ENCODE measurements at regions not wholly inside any gene's neighbourhood (a gene's known extent, or its start where the extent isn't known, plus 50 kb on each side); places are given as distances from the start of the nearest gene placed in this dataset.

DNA sequence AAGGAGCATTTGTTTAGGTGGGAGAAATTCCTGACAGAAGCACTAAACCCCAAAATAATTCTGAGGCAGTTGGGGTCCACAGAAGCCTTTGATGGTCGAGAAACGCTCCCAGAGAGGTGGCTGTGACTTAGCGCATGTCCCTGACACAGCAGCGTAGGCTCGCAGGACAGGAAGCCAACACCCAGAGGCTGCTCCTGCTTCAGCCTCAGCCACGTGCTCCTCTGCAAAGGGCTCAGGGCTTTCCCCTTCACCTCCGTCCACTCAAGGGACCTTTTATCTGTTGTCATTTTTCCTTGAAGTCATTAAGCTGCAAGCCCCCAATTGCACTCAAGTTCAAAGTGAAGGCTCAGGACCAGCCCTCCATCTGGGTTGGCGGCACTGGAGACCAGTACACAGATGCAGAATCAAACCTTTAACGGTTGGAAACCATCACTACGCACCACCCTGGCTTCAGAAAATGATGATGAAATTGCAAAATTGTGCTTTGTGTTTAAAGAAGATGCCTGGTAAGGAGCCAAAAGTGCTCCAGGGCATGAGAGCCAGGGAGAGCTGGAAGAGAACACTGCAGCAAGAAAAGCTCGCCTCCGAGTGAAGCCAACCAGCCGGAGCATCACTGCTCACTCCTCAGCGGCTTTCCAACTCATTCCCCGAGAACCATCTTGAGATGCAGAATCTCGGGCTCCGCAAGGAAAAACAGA lies 219.6 kb downstream of the RAP2A start (continued):
- TF ChIP-seq, protein P1, sequence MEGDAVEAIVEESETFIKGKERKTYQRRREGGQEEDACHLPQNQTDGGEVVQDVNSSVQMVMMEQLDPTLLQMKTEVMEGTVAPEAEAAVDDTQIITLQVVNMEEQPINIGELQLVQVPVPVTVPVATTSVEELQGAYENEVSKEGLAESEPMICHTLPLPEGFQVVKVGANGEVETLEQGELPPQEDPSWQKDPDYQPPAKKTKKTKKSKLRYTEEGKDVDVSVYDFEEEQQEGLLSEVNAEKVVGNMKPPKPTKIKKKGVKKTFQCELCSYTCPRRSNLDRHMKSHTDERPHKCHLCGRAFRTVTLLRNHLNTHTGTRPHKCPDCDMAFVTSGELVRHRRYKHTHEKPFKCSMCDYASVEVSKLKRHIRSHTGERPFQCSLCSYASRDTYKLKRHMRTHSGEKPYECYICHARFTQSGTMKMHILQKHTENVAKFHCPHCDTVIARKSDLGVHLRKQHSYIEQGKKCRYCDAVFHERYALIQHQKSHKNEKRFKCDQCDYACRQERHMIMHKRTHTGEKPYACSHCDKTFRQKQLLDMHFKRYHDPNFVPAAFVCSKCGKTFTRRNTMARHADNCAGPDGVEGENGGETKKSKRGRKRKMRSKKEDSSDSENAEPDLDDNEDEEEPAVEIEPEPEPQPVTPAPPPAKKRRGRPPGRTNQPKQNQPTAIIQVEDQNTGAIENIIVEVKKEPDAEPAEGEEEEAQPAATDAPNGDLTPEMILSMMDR (conservative IDR thresholded peaks at IDR 0.05; ENCODE audit: low read depth in 2 of 2) = no peak
- TF ChIP-seq EZH2phosphoT487 (IDR thresholded peaks at IDR 0.05; ENCODE audit: unreplicated experiment) (no peak), ZNF114 (CRISPR knock-in tag; IDR thresholded peaks at IDR 0.05) (no peak), STAT1 (IDR thresholded peaks at IDR 0.05; ENCODE audit: unreplicated experiment) (no peak), EZH2 (IDR thresholded peaks at IDR 0.05; ENCODE audit: low read depth, unreplicated experiment) (no peak)

GRCh38 chr13:97654236-97654635 lies 220.3 kb downstream of the RAP2A start:
- Mint-ChIP-seq H3K36me3 (ENCODE audit: low read depth) (no peaks in the 10 kb centered on the region), H3K4me1 (peaks cover 21% of the 10 kb centered on the region), H3K27me3 (ENCODE audit: insufficient read depth, low read depth, poor library complexity) (peaks cover 2% of the 10 kb centered on the region), H3K27ac (no peak overlapping the region), H3K9me3 (no peaks in the 10 kb centered on the region; the same call in 2 of the 3 replicates), H3K4me3 (no peak overlapping the region)
- DNase-seq (ENCODE audit: low spot score) (no peak), ATAC-seq (no peak)
- Histone ChIP-seq H3F3A (replicated peaks; ENCODE audit: low read depth) (no peaks in the 10 kb centered on the region), H4K20me1 (replicated peaks; ENCODE audit: insufficient read depth) (no peaks in the 10 kb centered on the region), H2AFZ (no peak overlapping the region), H3K27me3 (ENCODE audit: insufficient read depth) (no peaks in the 10 kb centered on the region), H3K4me1 (ENCODE audit: insufficient read depth) (peaks cover 13% of the 10 kb centered on the region), H3K4me3 (no peak overlapping the region), H3K9me2 (ENCODE audit: insufficient read depth) (peaks cover 19% of the 10 kb centered on the region), H3K4me2 (no peak overlapping the region), H3K27ac (ENCODE audit: low read depth) (no peak overlapping the region), H3K36me3 (ENCODE audit: insufficient read depth) (no peaks in the 10 kb centered on the region), H3K79me2 (replicated peaks; ENCODE audit: insufficient read depth) (no peaks in the 10 kb centered on the region)
- TF ChIP-seq ZNF114 (CRISPR knock-in tag; IDR thresholded peaks at IDR 0.05) (no peak), EZH2 (IDR thresholded peaks at IDR 0.05; ENCODE audit: low read depth, unreplicated experiment) (no peak), CREB1 (CRISPR knock-in tag; IDR thresholded peaks at IDR 0.05; ENCODE audit: low read depth) (no peak), NANOG (IDR thresholded peaks at IDR 0.05; ENCODE audit: borderline replicate concordance) (no peak)
- TF ChIP-seq, protein P1 (conservative IDR thresholded peaks at IDR 0.05; ENCODE audit: low read depth in 2 of 2) = no peak
- TF ChIP-seq, protein P2, sequence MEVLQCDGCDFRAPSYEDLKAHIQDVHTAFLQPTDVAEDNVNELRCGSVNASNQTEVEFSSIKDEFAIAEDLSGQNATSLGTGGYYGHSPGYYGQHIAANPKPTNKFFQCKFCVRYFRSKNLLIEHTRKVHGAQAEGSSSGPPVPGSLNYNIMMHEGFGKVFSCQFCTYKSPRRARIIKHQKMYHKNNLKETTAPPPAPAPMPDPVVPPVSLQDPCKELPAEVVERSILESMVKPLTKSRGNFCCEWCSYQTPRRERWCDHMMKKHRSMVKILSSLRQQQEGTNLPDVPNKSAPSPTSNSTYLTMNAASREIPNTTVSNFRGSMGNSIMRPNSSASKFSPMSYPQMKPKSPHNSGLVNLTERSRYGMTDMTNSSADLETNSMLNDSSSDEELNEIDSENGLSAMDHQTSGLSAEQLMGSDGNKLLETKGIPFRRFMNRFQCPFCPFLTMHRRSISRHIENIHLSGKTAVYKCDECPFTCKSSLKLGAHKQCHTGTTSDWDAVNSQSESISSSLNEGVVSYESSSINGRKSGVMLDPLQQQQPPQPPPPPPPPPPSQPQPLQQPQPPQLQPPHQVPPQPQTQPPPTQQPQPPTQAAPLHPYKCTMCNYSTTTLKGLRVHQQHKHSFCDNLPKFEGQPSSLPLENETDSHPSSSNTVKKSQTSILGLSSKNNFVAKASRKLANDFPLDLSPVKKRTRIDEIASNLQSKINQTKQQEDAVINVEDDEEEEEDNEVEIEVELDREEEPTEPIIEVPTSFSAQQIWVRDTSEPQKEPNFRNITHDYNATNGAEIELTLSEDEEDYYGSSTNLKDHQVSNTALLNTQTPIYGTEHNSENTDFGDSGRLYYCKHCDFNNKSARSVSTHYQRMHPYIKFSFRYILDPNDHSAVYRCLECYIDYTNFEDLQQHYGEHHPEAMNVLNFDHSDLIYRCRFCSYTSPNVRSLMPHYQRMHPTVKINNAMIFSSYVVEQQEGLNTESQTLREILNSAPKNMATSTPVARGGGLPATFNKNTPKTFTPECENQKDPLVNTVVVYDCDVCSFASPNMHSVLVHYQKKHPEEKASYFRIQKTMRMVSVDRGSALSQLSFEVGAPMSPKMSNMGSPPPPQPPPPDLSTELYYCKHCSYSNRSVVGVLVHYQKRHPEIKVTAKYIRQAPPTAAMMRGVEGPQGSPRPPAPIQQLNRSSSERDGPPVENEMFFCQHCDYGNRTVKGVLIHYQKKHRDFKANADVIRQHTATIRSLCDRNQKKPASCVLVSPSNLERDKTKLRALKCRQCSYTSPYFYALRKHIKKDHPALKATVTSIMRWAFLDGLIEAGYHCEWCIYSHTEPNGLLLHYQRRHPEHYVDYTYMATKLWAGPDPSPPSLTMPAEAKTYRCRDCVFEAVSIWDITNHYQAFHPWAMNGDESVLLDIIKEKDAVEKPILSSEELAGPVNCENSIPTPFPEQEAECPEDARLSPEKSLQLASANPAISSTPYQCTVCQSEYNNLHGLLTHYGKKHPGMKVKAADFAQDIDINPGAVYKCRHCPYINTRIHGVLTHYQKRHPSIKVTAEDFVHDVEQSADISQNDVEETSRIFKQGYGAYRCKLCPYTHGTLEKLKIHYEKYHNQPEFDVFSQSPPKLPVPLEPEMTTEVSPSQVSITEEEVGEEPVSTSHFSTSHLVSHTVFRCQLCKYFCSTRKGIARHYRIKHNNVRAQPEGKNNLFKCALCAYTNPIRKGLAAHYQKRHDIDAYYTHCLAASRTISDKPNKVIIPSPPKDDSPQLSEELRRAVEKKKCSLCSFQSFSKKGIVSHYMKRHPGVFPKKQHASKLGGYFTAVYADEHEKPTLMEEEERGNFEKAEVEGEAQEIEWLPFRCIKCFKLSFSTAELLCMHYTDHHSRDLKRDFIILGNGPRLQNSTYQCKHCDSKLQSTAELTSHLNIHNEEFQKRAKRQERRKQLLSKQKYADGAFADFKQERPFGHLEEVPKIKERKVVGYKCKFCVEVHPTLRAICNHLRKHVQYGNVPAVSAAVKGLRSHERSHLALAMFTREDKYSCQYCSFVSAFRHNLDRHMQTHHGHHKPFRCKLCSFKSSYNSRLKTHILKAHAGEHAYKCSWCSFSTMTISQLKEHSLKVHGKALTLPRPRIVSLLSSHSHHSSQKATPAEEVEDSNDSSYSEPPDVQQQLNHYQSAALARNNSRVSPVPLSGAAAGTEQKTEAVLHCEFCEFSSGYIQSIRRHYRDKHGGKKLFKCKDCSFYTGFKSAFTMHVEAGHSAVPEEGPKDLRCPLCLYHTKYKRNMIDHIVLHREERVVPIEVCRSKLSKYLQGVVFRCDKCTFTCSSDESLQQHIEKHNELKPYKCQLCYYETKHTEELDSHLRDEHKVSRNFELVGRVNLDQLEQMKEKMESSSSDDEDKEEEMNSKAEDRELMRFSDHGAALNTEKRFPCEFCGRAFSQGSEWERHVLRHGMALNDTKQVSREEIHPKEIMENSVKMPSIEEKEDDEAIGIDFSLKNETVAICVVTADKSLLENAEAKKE (CRISPR knock-in tag; IDR thresholded peaks at IDR 0.05) = no peak
